NCI-H345 treated with DMSO at 0.1 percent for 48 hours (cell line): ENCODE measurements at regions not wholly inside any gene's neighbourhood (a gene's known extent, or its start where the extent isn't known, plus 50 kb on each side); places are given as distances from the start of the nearest gene placed in this dataset.
"Not testable (repeated sequence)": the region's sequence is repeated elsewhere in the genome, so short reads cannot be mapped to it uniquely, and the experiment has no call there.

Experiments
- DNase-seq: peaks from one replicate; lab custom pipeline; 2025; ENCODE audit not compliant: unreplicated experiment; lab: John Stamatoyannopoulos, UW

DNA sequence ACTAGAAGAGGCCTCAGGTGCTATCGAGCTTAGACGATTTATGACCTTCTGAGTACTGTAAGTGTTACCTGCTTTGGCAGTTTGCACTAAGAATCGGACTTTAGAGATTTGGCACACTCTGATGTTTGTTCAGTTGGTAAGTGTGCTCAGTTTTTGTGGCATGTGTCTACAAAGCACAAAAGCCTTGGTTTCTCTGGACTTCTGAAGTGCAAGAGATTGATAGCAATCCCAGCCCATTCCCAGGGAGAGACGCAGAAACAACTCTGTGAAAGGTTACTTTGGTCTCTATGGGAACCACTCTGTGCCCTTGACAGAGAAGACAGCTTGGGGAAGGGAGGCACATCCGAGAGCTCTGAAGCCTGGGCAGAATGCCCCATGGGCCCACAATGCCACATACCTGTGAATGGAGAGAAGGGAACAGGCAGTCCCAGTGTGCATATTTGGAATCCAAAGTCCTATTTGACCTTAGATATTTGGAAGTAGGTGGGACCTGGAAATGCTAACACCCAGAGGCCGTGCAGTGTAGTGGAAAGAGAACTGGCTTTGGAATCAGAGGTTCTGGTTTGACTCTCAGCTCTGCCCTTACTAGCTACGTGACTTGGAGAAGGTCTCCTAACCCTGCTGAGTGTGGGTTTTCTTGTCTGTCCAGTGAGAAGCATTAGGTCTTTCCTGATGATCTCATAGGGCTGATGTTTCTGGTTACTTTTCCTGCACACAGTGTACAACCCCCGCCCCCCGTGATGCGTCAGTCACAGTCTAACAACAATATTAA lies 194.3 kb upstream of the VLDLR start:
- DNase-seq, result peak; percentile 87

GRCh38 chr9:2439957-2440356 lies 181.6 kb upstream of the VLDLR start:
- no peak for DNase-seq

DNA sequence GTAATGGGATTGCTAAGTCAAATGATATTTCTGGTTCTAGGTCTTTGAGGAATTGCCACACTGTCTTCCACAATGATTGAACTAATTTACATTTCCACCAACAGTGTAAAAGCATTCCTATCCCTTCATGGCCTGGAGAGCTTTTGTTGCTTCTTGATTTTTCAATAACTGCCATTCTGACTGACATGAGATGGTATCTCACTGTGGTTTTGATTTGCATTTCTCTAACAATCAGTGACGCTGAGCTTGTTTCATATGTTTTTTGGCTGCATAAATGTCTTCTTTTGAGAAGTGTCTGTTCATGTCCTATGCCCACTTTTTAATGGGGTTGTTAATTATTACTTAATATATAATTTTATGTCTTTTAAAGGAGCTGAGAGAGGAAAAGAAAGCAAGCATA lies 177.7 kb upstream of the VLDLR start:
- not testable (repeated sequence) for DNase-seq

DNA sequence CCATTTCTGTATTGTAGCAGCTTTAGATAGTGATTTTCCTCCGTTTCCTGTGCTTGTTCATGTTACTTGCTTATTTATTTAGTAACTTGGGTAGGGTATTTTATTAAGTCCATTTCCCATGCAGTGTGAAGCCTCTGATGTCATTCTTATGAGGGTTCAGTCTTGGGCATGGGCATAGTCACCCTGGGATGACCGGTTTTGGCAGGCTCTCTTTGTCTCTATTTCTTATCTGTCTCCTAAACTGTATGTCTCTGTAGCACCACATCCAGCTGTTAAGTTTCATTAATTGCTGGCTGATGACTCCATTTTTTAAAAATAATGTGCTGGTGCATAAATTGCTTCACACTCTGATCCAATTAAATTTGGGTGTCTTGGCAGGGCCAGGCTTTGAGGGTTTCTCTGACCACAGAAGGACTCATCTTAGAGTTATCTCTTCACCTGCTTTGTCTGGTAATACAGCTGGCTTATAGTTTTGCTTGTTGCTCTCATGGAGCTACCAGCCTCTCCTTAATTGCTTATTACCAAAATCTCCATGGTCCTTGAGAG lies 173.3 kb upstream of the VLDLR start:
- DNase-seq, result no peak

- DNase-seq, result no peak
These were observed 168.5 kb upstream of the VLDLR start for GRCh38 chr9:2453106-2453505.

DNA sequence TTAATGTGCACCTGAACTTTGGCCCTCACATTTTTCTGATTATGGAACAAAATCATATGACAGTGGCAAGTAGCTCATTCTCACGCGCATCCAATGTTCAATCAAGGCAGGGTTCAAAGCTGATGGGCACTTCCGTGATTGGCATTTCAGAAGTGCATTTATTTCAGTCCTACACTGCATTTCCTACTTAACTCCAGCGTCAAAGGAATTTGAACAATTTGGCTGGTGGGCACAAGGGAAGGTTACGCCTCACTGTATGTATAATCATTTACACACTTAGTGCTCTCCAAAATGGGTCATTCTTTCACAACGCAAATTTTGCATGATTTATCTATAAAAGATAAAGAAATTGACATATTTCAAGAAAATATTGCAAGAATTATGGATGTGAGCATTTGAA lies 167.9 kb upstream of the VLDLR start:
- DNase-seq, result no peak

- DNase-seq, result no peak
These were observed 161.8 kb upstream of the VLDLR start for GRCh38 chr9:2459756-2460155.

- no peak for DNase-seq
These were observed 159.7 kb upstream of the VLDLR start for GRCh38 chr9:2461892-2462291.

DNA sequence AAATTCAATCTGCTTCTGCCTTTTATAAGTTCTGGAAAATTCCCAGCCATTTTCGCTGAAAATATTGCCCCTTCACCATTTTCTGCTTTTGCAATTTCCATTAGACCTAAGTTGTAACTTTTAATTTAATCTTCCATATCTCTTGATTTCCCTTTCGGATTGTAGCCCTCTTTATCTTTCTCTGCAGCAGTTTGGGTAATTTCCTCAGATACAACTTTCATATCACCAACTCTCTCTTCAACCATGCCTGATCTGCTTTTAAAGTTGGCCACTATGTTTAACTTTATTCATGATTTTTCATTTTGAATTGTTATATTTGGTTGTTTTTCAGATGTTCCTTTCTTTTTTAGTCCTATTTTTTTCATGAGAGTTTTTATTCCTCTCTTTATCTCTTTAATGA lies 157.0 kb upstream of the VLDLR start:
- no peak for DNase-seq

- no peak for DNase-seq
These were observed 156.1 kb upstream of the VLDLR start for GRCh38 chr9:2465516-2465915.

DNA sequence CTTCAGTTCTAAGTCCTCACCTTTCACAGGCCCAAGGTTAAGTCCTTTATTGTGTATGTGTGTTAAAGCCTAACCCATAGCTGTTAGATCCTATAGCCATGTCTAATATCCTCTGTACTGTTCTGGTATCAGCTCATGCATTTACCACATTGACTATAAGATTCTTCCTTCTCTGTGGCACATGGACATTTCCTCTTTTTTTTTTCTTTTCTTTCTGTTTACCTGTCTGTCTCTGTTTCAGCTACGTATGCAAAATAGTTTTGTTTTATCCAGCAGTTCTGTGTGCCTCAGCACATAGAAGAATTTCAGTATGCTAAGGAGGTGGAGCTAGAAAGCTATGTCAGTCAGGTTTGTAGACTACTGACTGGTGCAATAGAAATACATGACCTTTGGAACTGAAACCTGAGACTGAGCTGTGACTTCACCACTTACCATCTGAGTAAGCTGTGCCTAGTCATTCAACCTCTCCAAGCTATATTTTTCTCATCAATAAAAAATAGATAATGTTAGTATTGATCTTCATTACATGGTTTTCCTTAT lies 155.6 kb upstream of the VLDLR start:
- DNase-seq, result no peak

- DNase-seq, result peak; percentile 56
These were observed 154.9 kb upstream of the VLDLR start for GRCh38 chr9:2466703-2467102.

DNA sequence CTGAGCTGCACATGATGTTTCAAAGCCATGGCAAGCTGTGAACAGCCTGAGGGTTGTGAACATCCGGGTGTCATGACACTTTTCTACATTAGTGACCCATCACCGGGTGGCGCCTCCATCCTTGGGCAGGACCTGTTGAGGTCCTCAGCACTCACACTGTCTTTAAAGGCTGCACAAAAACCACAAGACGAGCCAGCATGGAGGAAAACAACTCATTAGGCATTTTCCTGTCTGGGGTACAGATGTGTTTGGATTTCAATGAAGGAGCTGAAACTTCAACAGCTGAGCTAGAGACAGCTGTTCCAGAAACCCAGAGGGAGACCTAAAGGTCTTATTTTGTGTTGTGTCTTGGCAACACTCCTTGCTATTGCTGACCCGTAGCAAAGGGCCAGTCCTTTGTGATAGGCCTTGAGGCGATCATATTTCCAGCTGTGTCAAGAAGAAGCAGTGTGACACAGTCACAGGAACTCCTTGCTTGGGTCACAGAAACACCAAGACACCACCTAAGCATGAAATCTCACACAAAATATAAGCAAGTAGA lies 151.8 kb upstream of the VLDLR start:
- DNase-seq, result no peak

- DNase-seq, result no peak
These were observed 147.9 kb upstream of the VLDLR start for GRCh38 chr9:2473681-2474080.

DNA sequence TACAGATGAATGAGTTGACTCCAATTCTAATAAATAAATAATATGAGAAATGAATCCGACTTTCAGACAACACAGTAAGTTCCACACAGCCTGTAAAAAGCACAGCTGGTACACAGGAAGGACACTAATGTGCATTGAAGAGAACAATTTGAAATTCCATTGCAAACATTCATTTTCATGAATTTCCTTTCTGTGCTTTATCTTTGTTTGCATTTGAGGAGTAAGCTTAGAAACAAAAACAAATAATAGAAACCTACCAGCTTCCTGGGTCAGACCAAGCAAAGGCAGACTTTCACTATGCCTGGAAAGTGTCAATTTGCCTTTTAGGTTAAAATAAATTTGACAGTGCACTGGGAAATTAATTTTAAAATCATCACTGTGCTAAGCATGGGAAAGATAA lies 143.8 kb upstream of the VLDLR start:
- no peak for DNase-seq

- DNase-seq, result no peak
These were observed 143.2 kb upstream of the VLDLR start for GRCh38 chr9:2478421-2478820.

GRCh38 chr9:2479056-2479565 lies 142.5 kb upstream of the VLDLR start:
- no peak for DNase-seq

DNA sequence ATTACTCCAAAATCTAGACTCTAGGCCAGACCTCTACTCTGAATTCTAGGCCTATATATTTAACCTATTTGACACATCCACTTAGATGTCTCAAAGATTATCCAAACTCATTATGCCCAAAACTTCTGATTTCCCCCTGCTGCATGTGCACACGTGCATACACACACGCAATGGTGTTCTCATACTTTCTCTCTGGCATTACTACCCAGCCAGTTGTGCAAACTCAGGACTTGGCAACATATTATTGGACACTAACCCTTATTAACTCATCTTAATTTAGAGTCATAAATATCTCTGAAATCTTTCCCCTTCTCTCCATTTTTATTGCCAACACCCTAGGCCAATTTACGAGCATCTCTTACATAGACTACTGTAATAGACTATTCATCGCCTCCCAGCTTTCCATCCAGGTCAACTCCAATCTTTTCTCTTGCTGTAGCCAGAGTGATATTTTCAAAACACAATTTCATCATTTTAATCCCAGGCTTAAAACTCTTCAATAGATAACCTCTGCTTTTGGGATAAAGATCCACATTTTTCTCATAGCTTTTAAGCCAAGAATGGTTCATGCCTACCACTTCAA lies 141.2 kb upstream of the VLDLR start:
- DNase-seq, result no peak

GRCh38 chr9:2481216-2481615 lies 140.4 kb upstream of the VLDLR start:
- DNase-seq, result no peak

GRCh38 chr9:2486988-2487387 lies 134.6 kb upstream of the VLDLR start:
- DNase-seq, result no peak

DNA sequence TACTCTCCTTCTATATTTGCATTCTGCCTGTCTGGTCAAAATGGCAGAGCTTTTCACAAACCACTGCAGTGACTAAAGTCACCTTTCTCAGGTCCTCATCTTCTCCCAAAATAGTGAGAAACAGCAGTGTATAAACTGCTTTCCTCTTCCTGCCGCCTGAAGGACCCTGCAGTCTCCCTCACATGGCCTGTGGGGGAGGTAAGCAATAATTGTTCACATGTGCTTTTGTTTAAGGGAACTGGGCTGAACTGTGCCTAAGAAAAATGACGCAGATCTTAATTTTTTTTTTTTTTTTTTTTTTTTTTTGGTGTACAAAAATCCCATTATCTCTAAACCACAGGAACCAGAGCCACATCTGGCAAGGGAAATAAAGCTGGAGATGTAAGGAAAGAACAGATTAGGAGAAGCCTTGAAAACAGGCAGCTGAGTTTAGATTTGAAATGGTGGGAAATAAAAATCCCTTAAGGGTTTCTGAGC lies 131.7 kb upstream of the VLDLR start:
- no peak for DNase-seq

GRCh38 chr9:2492161-2492560 lies 129.4 kb upstream of the VLDLR start:
- no peak for DNase-seq
